MCF 10A (cell line): ENCODE measurements at regions not wholly inside any gene's neighbourhood (a gene's known extent, or its start where the extent isn't known, plus 50 kb on each side); places are given as distances from the start of the nearest gene placed in this dataset.

Experiments
- BruUV-seq: library from RNA; stranded (reverse); fragments of 400-500 nt; replicated peaks from 2 replicates; lab custom pipeline; 2021; lab: Mats Ljungman, UMichigan
- CTCF ChIA-PET: fragments of 300-600 bp; sonication (Branson Sonifier 250); formaldehyde crosslinking; extraction: SDS; loops from one replicate; lab custom pipeline; 2021; ENCODE audit warnings: antibody characterized with exemption, inconsistent platforms; lab: Yijun Ruan, JAX
- POLR2A ChIA-PET: fragments of 300-600, 350-650 bp; sonication (Branson Sonifier 250); formaldehyde crosslinking; extraction: SDS; loops from one replicate; lab custom pipeline; 2020; ENCODE audit warnings: antibody characterized with exemption, inconsistent platforms; lab: Yijun Ruan, JAX
- DNase-seq: peaks from one replicate; pipeline ENCODE4 v3.0.0-alpha.2; 2018; ENCODE audit not compliant: unreplicated experiment
- H3K27ac Mint-ChIP-seq: one replicate; pipeline ENCODE4 v1.8.0; 2022; ENCODE audit warnings: mild to moderate bottlenecking, low read depth, mixed read lengths; ENCODE audit not compliant: unreplicated experiment
- H3K27me3 Mint-ChIP-seq: one replicate; pipeline ENCODE4 v1.8.0; 2022; ENCODE audit warnings: mixed read lengths; ENCODE audit not compliant: insufficient read depth, unreplicated experiment
- H3K36me3 Mint-ChIP-seq: one replicate; pipeline ENCODE4 v1.8.0; 2022; ENCODE audit warnings: mild to moderate bottlenecking, moderate library complexity, mixed read lengths; ENCODE audit not compliant: insufficient read depth, unreplicated experiment
- H3K4me1 Mint-ChIP-seq: one replicate; pipeline ENCODE4 v1.8.0; 2022; ENCODE audit warnings: mixed read lengths; ENCODE audit not compliant: insufficient read depth, unreplicated experiment
- H3K4me3 Mint-ChIP-seq: one replicate; pipeline ENCODE4 v1.8.0; 2022; ENCODE audit warnings: mild to moderate bottlenecking, moderate library complexity, mixed read lengths; ENCODE audit not compliant: unreplicated experiment
- H3K9me3 Mint-ChIP-seq: one replicate; pipeline ENCODE4 v1.8.0; 2022; ENCODE audit warnings: mixed read lengths; ENCODE audit not compliant: unreplicated experiment
- intact Hi-C: fragments of 100-400 bp; cut with micrococcal nuclease; formaldehyde crosslinking; loops from 2 replicates; pipeline ENCODE4 v1.14.1; 2022
- TF ChIP-seq, protein P1 (sequence below): fragments of 200-600 bp; IDR thresholded peaks from one replicate; pipeline ENCODE4 v1.8.0; 2022; ENCODE audit warnings: antibody characterized with exemption, mild to moderate bottlenecking; ENCODE audit not compliant: unreplicated experiment

DNA sequence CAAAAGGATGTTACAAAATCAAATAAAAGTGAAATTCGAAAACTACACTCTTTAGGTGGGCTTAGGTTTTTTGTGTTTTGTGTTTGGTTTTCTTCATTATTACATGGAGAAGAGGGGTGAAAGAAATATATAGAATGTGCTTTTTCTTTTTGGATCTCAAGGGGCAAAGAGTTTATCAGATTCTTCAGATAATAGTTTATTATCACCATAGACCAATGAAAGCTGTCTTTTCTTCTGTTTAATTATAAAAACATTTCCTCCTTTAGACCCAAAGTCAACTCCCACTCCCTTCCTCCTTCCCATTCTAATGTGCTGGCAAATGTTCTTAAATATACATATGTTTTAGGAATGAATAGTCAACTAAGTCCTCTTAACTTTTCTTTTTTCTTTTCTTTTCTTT, 167.6 kb downstream of the AKR1D1 start:
- ChIA-PET CTCF (no interaction called here), POLR2A (no interaction called here)
- peaks cover 11% of the 10 kb centered on the region for H3K9me3 Mint-ChIP-seq
- BruUV-seq, result no TSS peak
- no peaks in the 10 kb centered on the region for H3K36me3 Mint-ChIP-seq
- intact Hi-C loops, result loop anchor here (2.0 kb wide), 1 partner anchor 495 kb away; no protein-coding TSS in a partner anchor
- H3K4me1 Mint-ChIP-seq, result peaks cover 31% of the 10 kb centered on the region
- DNase-seq, result no peak
- H3K27me3 Mint-ChIP-seq, result no peaks in the 10 kb centered on the region
- no peak overlapping the region for H3K27ac Mint-ChIP-seq
- TF ChIP-seq, protein P1, sequence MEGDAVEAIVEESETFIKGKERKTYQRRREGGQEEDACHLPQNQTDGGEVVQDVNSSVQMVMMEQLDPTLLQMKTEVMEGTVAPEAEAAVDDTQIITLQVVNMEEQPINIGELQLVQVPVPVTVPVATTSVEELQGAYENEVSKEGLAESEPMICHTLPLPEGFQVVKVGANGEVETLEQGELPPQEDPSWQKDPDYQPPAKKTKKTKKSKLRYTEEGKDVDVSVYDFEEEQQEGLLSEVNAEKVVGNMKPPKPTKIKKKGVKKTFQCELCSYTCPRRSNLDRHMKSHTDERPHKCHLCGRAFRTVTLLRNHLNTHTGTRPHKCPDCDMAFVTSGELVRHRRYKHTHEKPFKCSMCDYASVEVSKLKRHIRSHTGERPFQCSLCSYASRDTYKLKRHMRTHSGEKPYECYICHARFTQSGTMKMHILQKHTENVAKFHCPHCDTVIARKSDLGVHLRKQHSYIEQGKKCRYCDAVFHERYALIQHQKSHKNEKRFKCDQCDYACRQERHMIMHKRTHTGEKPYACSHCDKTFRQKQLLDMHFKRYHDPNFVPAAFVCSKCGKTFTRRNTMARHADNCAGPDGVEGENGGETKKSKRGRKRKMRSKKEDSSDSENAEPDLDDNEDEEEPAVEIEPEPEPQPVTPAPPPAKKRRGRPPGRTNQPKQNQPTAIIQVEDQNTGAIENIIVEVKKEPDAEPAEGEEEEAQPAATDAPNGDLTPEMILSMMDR, result no peak
- no peak overlapping the region for H3K4me3 Mint-ChIP-seq

DNA sequence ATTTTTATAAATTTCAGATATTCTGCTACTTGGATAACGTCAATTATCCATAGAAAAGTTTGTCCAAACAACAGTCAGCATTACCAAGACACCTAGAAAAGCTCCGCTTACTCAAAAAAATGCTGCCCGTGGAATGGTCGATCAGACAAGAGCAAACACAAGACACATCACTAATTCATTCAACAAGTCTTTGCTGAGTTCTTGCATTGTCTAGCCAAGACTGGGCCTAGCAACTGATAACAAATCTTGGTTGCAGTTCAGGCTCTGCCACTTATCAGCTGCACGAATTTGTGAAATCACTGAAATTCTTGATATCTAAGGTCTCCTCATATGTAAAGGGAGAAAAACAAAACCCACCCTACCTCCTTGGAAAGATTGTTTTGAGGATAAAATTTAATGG, 168.3 kb downstream of the AKR1D1 start:
- no TSS peak for BruUV-seq
- Mint-ChIP-seq H3K4me1 (peaks cover 24% of the 10 kb centered on the region), H3K4me3 (no peak overlapping the region), H3K36me3 (no peaks in the 10 kb centered on the region), H3K27ac (peak overlapping the region; percentile 78), H3K9me3 (peaks cover 11% of the 10 kb centered on the region), H3K27me3 (no peaks in the 10 kb centered on the region)
- CTCF ChIA-PET, result no interaction called here
- intact Hi-C loops, result no loop called here
- TF ChIP-seq, protein P1, result no peak
- no peak for DNase-seq
- POLR2A ChIA-PET, result interaction anchor here (0.7 kb wide), 1 partner anchor 986 kb away, joined by 4 read pairs; the partner anchor contains the start of gene UBN2

DNA sequence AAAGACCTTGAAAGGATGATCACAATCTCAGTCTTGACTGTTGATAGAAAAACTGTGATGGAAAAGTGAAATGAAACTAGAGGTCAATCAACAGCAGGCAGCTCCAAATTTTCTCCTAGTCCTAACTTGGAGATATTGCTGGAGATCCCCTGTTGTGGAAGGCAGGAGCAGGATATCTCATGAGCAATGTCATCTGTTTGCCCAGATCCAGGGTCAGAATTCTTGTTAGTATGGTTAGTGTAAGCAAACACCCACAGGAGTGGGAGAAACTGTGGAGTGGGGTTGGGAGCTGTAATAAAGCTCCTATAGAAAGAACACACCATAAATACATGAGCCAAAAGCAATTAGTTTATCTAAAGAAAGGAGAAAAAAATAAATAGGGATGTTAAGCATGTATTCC, 169.0 kb downstream of the AKR1D1 start:
- Mint-ChIP-seq H3K4me3 (no peak overlapping the region), H3K36me3 (no peaks in the 10 kb centered on the region), H3K27me3 (no peaks in the 10 kb centered on the region), H3K9me3 (peaks cover 11% of the 10 kb centered on the region), H3K4me1 (peaks cover 24% of the 10 kb centered on the region), H3K27ac (peak overlapping the region; percentile 78)
- CTCF ChIA-PET, result no interaction called here
- TF ChIP-seq, protein P1, result no peak
- intact Hi-C loops, result no loop called here
- BruUV-seq, result no TSS peak
- no peak for DNase-seq
- POLR2A ChIA-PET, result interaction anchor here (0.5 kb wide), 1 partner anchor 48 kb away, joined by 4 read pairs; no protein-coding TSS in a partner anchor

DNA sequence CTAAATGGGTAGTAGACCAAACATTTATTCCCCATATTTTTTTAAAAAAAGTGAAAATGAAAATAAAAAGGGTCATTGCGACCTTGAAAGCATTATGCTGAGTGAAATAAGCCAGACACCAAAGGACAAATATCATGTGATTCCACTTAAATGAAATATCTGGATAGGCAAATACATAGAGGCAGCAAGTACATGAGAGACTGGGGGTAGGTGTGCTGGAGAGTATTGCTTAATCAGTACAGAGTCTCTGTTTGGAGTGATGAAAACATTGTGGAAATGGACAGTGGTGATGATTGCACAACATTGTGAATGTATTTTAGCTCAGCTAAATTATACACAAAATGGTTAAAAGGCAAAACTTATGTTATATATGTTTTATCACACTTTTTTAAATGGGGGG, 169.4 kb downstream of the AKR1D1 start:
- Mint-ChIP-seq H3K27me3 (no peaks in the 10 kb centered on the region), H3K4me3 (no peak overlapping the region), H3K9me3 (peaks cover 11% of the 10 kb centered on the region), H3K4me1 (peaks cover 24% of the 10 kb centered on the region), H3K36me3 (no peaks in the 10 kb centered on the region), H3K27ac (peak overlapping the region; percentile 44)
- TF ChIP-seq, protein P1, result no peak
- ChIA-PET CTCF (no interaction called here), POLR2A (interaction anchor here (0.6 kb wide), 1 partner anchor 53 kb away, joined by 4 read pairs; no protein-coding TSS in a partner anchor)
- intact Hi-C loops, result no loop called here
- DNase-seq, result peak; percentile 78
- BruUV-seq, result no TSS peak
